ENCODE measurements at regions not wholly inside any gene's neighbourhood (a gene's known extent, or its start where the extent isn't known, plus 50 kb on each side); places are given as distances from the start of the nearest gene placed in this dataset.
A peak's percentile ranks its signal among the peaks of the same experiment; 100 is the strongest.

DNA sequence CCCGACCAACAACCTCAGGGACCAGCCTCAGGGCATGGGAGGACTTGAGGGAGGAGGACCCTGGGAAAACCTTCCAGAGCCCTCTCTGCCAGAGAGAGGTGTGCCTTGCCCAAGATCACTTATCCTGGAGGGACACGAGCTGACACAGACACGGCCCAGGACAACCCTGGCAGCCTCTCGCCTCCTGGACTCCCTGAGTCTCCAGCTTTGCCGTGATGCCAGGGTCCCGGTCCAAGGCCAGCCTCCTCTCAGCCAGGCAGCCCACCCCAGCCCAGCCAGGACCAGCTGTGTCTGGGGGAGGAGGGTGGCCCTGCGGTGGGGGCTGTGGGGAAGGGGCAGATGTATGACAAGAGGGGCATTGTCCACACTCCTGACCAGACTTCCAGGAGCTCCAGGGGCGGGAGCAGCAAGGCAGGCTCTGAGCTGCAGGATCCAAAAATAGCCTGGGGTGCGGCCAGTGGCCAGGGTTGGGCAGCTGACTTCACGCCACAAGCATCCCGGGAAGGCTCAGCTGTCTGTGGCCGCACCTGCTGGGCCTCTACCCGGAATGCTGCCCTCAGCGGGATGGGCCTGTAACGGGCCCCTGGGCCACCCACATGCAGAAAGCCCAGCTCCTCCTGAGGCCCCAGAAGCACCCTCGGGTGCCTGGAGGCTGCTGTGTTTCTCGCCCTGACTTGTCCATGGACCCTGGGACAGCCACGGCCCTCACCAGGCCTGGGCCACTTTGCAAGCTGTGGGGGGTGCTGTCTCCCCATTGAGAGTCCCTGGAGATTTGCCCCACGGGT is 65.5 kb upstream of the GPC1 start:
- Histone ChIP-seq H3K4me1 (peaks cover 3 to 15% (median 13%) of the 10 kb centered on the region in 4 donors), H3K9me3 (no peaks in the 10 kb centered on the region), H3K27me3 (no peaks in the 10 kb centered on the region), H3K4me3 (no peak overlapping the region), H3K36me3 (no peaks in the 10 kb centered on the region), H3K27ac (peak overlapping the region; percentile 28 to 84 (median 78))
- ATAC-seq (ENCODE audit: low FRiP score in 2 of 2), result peak; percentile 79 to 81
- TF ChIP-seq, protein P1, sequence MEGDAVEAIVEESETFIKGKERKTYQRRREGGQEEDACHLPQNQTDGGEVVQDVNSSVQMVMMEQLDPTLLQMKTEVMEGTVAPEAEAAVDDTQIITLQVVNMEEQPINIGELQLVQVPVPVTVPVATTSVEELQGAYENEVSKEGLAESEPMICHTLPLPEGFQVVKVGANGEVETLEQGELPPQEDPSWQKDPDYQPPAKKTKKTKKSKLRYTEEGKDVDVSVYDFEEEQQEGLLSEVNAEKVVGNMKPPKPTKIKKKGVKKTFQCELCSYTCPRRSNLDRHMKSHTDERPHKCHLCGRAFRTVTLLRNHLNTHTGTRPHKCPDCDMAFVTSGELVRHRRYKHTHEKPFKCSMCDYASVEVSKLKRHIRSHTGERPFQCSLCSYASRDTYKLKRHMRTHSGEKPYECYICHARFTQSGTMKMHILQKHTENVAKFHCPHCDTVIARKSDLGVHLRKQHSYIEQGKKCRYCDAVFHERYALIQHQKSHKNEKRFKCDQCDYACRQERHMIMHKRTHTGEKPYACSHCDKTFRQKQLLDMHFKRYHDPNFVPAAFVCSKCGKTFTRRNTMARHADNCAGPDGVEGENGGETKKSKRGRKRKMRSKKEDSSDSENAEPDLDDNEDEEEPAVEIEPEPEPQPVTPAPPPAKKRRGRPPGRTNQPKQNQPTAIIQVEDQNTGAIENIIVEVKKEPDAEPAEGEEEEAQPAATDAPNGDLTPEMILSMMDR (IDR thresholded peaks at IDR 0.05), result no peak
- TF ChIP-seq EP300 (IDR thresholded peaks at IDR 0.05) (no peak), POLR2A (IDR thresholded peaks at IDR 0.05) (no peak), POLR2AphosphoS5 (IDR thresholded peaks at IDR 0.05) (no peak)
- DNase-seq, result peak; percentile 77 to 86
- 42 to 75% methylated on average over 1 to 12 of the region's 19 CpGs for WGBS, 2 donors

DNA sequence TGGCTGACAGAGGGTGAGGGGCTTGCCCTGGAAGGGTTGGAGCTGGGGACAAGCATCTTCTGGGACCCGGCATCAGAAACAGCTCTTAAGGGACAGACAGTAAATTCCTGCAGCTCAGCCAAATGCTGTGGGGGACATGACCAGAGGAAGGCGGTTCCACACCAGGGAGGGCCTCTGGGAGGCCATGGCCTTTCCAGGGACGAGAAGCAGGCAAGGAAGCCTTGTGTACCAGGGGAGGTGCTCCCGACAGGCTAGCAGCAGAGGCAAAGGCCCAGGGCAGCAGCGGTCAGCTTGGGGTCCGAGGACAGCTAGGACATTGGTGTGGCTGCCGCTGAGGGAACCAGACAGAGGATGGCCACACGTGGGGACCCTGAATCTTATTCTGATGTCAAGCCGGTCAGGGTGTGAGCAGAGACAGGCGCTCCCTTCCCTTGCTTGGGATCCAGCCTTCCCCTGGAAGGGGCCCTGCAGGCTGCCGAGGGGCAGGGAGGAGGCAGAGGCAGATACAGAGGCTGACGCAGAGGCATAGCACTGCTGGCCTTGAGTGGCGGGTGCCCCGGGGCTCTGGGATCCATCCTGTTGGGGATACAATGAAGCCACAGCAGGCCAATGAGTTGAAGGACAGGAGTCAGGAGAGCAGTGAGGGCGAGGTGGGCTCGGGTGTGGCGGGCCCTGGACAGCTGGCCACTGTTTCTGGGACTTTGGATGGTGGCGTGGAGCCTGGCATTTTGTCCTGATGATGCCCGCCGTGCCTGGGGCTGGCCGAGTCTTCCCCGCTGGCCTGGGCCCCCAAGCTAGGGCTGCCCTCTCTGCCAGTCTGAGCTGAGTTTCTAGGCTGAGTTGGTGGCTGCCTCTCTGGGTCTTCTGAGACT is 64.1 kb upstream of the GPC1 start:
- no peaks in the 10 kb centered on the region for H3K27me3 ChIP-seq
- peaks cover 3 to 15% (median 13%) of the 10 kb centered on the region in 4 donors for H3K4me1 ChIP-seq
- no peak overlapping the region for H3K4me3 ChIP-seq
- H3K36me3 ChIP-seq, result no peaks in the 10 kb centered on the region
- TF ChIP-seq POLR2AphosphoS5 (IDR thresholded peaks at IDR 0.05) (no peak), EP300 (IDR thresholded peaks at IDR 0.05) (no peak), POLR2A (IDR thresholded peaks at IDR 0.05) (no peak)
- TF ChIP-seq, protein P1 (IDR thresholded peaks at IDR 0.05), result no peak
- 81 to 83% methylated on average over 12 to 22 of the region's 22 CpGs for WGBS, 2 donors
- H3K9me3 ChIP-seq, result no peaks in the 10 kb centered on the region
- DNase-seq, result peak in 1 of 2 donors; percentile 77
- ATAC-seq (ENCODE audit: low FRiP score in 2 of 2), result no peak
- H3K27ac ChIP-seq, result peak overlapping the region in 1 of 4 donors; percentile 77

DNA sequence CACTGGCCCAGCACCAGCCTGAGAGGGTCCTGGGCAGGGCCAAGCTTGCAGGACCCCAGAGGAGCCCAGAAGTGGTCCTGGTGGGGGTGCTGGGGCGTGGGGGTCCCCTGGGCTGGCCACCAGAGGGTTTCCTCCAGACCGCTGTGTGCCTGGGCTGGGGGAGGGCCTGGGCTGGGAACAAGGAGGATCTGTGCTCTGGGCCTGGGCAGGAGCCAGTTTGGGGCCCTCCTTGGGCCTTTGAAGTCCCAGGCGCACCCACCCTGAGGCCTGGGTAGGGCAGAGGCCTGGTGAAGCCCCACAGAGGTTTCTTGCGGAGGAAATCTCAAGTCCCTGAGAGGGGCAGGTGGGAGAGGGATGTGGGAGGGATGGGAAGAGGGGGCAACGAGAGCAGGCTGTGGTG is 63.4 kb upstream of the GPC1 start:
- peak in 1 of 2 donors; percentile 38 for DNase-seq
- Histone ChIP-seq H3K36me3 (no peaks in the 10 kb centered on the region), H3K4me1 (peaks cover 3 to 15% (median 13%) of the 10 kb centered on the region in 4 donors), H3K27me3 (no peaks in the 10 kb centered on the region), H3K4me3 (no peak overlapping the region), H3K27ac (no peak overlapping the region), H3K9me3 (no peaks in the 10 kb centered on the region)
- TF ChIP-seq POLR2A (IDR thresholded peaks at IDR 0.05) (no peak), EP300 (IDR thresholded peaks at IDR 0.05) (no peak), POLR2AphosphoS5 (IDR thresholded peaks at IDR 0.05) (no peak)
- TF ChIP-seq, protein P1 (IDR thresholded peaks at IDR 0.05), result no peak
- WGBS, 2 donors, result 58 to 67% methylated on average over 2 to 5 of the region's 5 CpGs
- no peak for ATAC-seq (ENCODE audit: low FRiP score in 2 of 2)

DNA sequence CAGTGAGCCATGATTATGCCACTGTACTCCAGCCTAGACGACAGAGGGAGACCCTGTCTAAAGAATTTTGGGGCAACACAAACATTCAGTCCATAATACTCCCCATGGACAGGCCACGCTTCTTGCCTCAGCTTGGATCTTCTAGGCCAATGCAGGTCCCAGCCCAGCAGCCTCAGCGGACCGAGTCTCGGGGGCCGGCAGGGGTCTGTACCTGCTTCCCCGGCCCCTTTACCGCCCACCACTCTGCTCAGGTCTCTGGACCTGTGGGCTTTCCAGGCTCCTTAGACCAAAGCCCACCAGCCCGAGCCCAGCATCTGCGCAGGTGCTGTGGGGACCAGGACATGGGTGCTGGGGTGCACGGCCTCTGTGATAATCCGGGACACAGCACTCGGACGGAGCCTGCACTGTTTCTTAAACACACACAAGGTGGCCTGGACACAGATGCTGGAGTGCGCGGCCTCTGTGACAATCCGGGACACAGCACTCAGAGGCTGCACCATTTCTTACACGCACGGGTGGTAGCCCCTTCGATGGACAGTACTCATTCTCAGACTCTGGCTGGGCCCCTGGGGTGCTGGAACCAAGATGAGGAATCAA is 62.1 kb upstream of the GPC1 start:
- Histone ChIP-seq H3K27me3 (no peaks in the 10 kb centered on the region), H3K4me1 (peaks cover 3 to 15% (median 13%) of the 10 kb centered on the region in 4 donors), H3K27ac (peak overlapping the region; percentile 27 to 68 (median 54)), H3K36me3 (no peaks in the 10 kb centered on the region), H3K4me3 (no peak overlapping the region), H3K9me3 (no peaks in the 10 kb centered on the region)
- TF ChIP-seq POLR2A (IDR thresholded peaks at IDR 0.05), result no peak
- peak in 1 of 2 donors; percentile 65 for DNase-seq
- WGBS, 2 donors, result 90 to 93% methylated on average over 19 to 20 of the region's 20 CpGs
- no peak for ATAC-seq (ENCODE audit: low FRiP score in 2 of 2)
